Mucosa of descending colon (tissue), 3 donors: ENCODE measurements at regions not wholly inside any gene's neighbourhood (a gene's known extent, or its start where the extent isn't known, plus 50 kb on each side); places are given as distances from the start of the nearest gene placed in this dataset.

Experiments used
- ATAC-seq: fragments of 200-7000 bp; cut with Tn5 transposase; one replicate; pipeline ENCODE4 v1.9.1; 2020; ENCODE audit warnings: mild to moderate bottlenecking, moderate library complexity
- DNase-seq, 3 donors: peaks; one replicate each; pipeline ENCODE4 v3.0.0-alpha.2; 2020
- H3K36me3 ChIP-seq: fragments of 200-600 bp; one replicate; pipeline ENCODE4 v1.8.0; 2021; ENCODE audit warnings: low read depth, mild to moderate bottlenecking
- H3K4me1 ChIP-seq: fragments of 200-600 bp; one replicate; pipeline ENCODE4 v1.8.0; 2021; ENCODE audit warnings: low read depth, mild to moderate bottlenecking
- H3K4me3 ChIP-seq: fragments of 200-600 bp; one replicate; pipeline ENCODE4 v1.8.0; 2021; ENCODE audit warnings: mild to moderate bottlenecking
- H3K9me3 ChIP-seq: fragments of 200-600 bp; one replicate; pipeline ENCODE4 v1.8.0; 2021; ENCODE audit warnings: mild to moderate bottlenecking
- intact Hi-C, 2 donors: fragments of 100-400 bp; cut with DNase I in 1 of 2; cut with micrococcal nuclease in 1 of 2; formaldehyde crosslinking; loops; one replicate each; pipeline versions ENCODE4 v1.11.0 to v1.11.1; 2022; cut with DNase I, micrococcal nuclease
- TF ChIP-seq, protein P1 (sequence below): fragments of 200-600 bp; IDR thresholded peaks from one replicate; pipeline ENCODE4 v1.8.0; 2022; ENCODE audit warnings: antibody characterized with exemption, mild to moderate bottlenecking
- donor health status: DM: no; HTN: no; CAD: no; lungs with moderate emphysema.
- donor health status: DM: no; HTN: no; CAD: no.
- donor health status: DM: no; HTN: yes; CAD: no.

- Histone ChIP-seq H3K9me3 (no peaks in the 10 kb centered on the region), H3K4me3 (no peak overlapping the region), H3K4me1 (no peaks in the 10 kb centered on the region), H3K36me3 (no peaks in the 10 kb centered on the region)
- DNase-seq (no peak), ATAC-seq (no peak)
- TF ChIP-seq, protein P1, sequence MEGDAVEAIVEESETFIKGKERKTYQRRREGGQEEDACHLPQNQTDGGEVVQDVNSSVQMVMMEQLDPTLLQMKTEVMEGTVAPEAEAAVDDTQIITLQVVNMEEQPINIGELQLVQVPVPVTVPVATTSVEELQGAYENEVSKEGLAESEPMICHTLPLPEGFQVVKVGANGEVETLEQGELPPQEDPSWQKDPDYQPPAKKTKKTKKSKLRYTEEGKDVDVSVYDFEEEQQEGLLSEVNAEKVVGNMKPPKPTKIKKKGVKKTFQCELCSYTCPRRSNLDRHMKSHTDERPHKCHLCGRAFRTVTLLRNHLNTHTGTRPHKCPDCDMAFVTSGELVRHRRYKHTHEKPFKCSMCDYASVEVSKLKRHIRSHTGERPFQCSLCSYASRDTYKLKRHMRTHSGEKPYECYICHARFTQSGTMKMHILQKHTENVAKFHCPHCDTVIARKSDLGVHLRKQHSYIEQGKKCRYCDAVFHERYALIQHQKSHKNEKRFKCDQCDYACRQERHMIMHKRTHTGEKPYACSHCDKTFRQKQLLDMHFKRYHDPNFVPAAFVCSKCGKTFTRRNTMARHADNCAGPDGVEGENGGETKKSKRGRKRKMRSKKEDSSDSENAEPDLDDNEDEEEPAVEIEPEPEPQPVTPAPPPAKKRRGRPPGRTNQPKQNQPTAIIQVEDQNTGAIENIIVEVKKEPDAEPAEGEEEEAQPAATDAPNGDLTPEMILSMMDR: no peak
- intact Hi-C loops: no loop called here
Measured at GRCh38 chr4:188429965-188430364, 290.7 kb downstream of the TRIML1 start.

- ATAC-seq: no peak
- no peaks in the 10 kb centered on the region for H3K4me1 ChIP-seq
Measured at GRCh38 chr4:188430384-188430783, 291.1 kb downstream of the TRIML1 start.

GRCh38 chr4:188432328-188432727 is 293.1 kb downstream of the TRIML1 start:
- no peak for ATAC-seq
- intact Hi-C loops: no loop called here
- Histone ChIP-seq H3K4me1 (no peaks in the 10 kb centered on the region), H3K4me3 (no peak overlapping the region), H3K36me3 (no peaks in the 10 kb centered on the region), H3K9me3 (no peaks in the 10 kb centered on the region)
- DNase-seq: no peak
- TF ChIP-seq, protein P1: no peak

More at GRCh38 chr4:188430384-188430783, 291.1 kb downstream of the TRIML1 start:
- Histone ChIP-seq H3K36me3 (no peaks in the 10 kb centered on the region), H3K4me3 (no peak overlapping the region), H3K9me3 (no peaks in the 10 kb centered on the region)
- TF ChIP-seq, protein P1: no peak
- intact Hi-C loops: no loop called here
- DNase-seq: no peak

DNA sequence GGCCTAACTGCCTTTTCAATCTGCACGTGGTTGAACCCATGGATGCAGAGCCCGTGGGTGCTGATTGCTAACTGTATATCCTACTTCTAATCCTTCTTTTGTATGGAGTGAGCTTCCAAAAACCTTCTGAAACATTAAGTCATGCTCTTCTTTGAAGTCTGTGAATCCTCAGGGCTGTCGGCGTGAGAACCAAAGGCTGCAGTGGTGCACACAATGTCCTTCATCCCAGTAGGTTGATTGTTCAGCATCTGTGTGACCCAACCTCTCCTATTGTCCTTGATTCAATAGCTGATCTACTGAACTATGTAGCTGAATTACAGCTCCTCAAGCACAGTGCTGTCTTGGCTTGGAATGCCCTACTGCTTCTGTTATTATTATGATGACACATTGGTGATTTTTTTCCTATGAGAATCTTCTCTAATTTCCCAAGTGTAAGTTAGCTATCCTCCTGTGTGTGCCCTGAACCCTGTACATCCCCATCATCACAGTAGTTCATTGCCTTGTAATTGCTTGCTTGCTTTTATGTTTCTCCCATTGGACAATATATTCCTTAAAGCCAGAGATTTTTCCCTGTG is 294.6 kb downstream of the TRIML1 start:
- no peak for ATAC-seq
- no peak overlapping the region for H3K4me3 ChIP-seq
- intact Hi-C loops: no loop called here
- no peaks in the 10 kb centered on the region for H3K9me3 ChIP-seq
- TF ChIP-seq, protein P1: no peak
- H3K4me1 ChIP-seq: no peaks in the 10 kb centered on the region
- no peak for DNase-seq
- no peaks in the 10 kb centered on the region for H3K36me3 ChIP-seq

DNA sequence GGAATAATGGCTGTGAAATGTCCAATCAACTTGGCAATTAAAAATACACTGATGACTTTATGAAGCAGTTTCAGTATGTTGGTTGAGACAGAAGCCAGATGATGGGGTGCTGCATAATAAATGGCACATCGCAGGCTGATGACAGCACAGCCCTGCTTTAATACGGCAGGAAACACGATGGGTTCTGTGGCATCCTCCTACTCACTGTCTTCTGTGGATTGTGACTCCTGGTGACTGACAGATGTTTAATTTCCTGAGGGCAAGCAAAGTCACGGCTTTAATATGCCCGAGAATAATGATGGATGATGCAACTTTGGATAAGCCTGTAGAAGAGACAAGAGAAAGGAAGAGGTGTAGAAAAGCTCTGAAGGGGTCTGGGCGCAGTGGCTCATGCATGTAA is 295.4 kb downstream of the TRIML1 start:
- H3K4me1 ChIP-seq: no peaks in the 10 kb centered on the region
- TF ChIP-seq, protein P1: no peak
- intact Hi-C loops: no loop called here
- no peaks in the 10 kb centered on the region for H3K36me3 ChIP-seq
- H3K9me3 ChIP-seq: no peaks in the 10 kb centered on the region
- no peak overlapping the region for H3K4me3 ChIP-seq
- no peak for DNase-seq
- no peak for ATAC-seq

GRCh38 chr4:188435381-188435780 is 296.1 kb downstream of the TRIML1 start:
- ATAC-seq (no peak), DNase-seq (no peak)
- no peaks in the 10 kb centered on the region for H3K36me3 ChIP-seq
- H3K4me3 ChIP-seq: no peak overlapping the region
- no peaks in the 10 kb centered on the region for H3K9me3 ChIP-seq
- intact Hi-C loops: no loop called here
- TF ChIP-seq, protein P1: no peak
- no peaks in the 10 kb centered on the region for H3K4me1 ChIP-seq
